SK-N-SH treated with all-trans-retinoic acid at 6 μM for 48 hours (cell line): ENCODE measurements at regions not wholly inside any gene's neighbourhood (a gene's known extent, or its start where the extent isn't known, plus 50 kb on each side); places are given as distances from the start of the nearest gene placed in this dataset.

ENCODE experiments used
- ARNTL ChIP-seq: fragments of 450-650 bp; formaldehyde crosslinking; IDR thresholded peaks from 2 replicates; pipeline ENCODE4 v1.5.0; 2020; ENCODE audit warnings: low read depth, mild to moderate bottlenecking, moderate library complexity, borderline replicate concordance
- BACH2 ChIP-seq: fragments of 250-450 bp; sonication (Bioruptor Pico); IDR thresholded peaks from 2 replicates; pipeline ENCODE4 v1.9.0; 2021; ENCODE audit warnings: mild to moderate bottlenecking, borderline replicate concordance
- CSDC2 ChIP-seq: fragments of 250-450 bp; sonication (Bioruptor Pico); IDR thresholded peaks from 2 replicates; pipeline ENCODE4 v1.5.0; 2020; ENCODE audit warnings: mild to moderate bottlenecking, moderate library complexity
- OSR1 ChIP-seq: fragments of 250-450 bp; sonication (Bioruptor Pico); IDR thresholded peaks from 2 replicates; pipeline ENCODE4 v1.8.0; 2022; ENCODE audit warnings: moderate library complexity, mild to moderate bottlenecking, inconsistent platforms
- RARB ChIP-seq: fragments of 250-450 bp; sonication (Bioruptor Pico); IDR thresholded peaks from 2 replicates; pipeline ENCODE4 v1.8.0; 2021; ENCODE audit warnings: mild to moderate bottlenecking, moderate library complexity
- SNAI2 ChIP-seq: fragments of 250-450 bp; sonication (Bioruptor Pico); IDR thresholded peaks from 2 replicates; pipeline ENCODE4 v1.5.0; 2020; ENCODE audit warnings: mild to moderate bottlenecking, moderate library complexity
- TCF4 ChIP-seq: fragments of 250-450 bp; sonication (Bioruptor Pico); IDR thresholded peaks from 2 replicates; pipeline ENCODE4 v1.8.0; 2021; ENCODE audit warnings: mild to moderate bottlenecking, moderate library complexity, borderline replicate concordance
- TOX ChIP-seq: fragments of 250-450 bp; sonication (Bioruptor Pico); IDR thresholded peaks from 2 replicates; pipeline ENCODE4 v1.8.0; 2021; ENCODE audit warnings: mild to moderate bottlenecking, moderate library complexity, borderline replicate concordance
- TSHZ2 ChIP-seq: fragments of 250-450 bp; sonication (Bioruptor Pico); IDR thresholded peaks from 2 replicates; pipeline ENCODE4 v1.5.0; 2020; ENCODE audit warnings: mild to moderate bottlenecking, moderate library complexity
- ZFP3 ChIP-seq: fragments of 250-450 bp; sonication (Bioruptor Pico); IDR thresholded peaks from 2 replicates; pipeline ENCODE4 v1.5.0; 2020; ENCODE audit warnings: mild to moderate bottlenecking, moderate library complexity
- ZFP30 ChIP-seq: fragments of 450-650 bp; formaldehyde crosslinking; IDR thresholded peaks from 2 replicates; pipeline ENCODE4 v1.5.0; 2022; ENCODE audit warnings: mild to moderate bottlenecking, moderate library complexity
- ZNF8 ChIP-seq: fragments of 450-650 bp; formaldehyde crosslinking; IDR thresholded peaks from 2 replicates; pipeline ENCODE4 v1.5.0; 2020; ENCODE audit warnings: mild to moderate bottlenecking, moderate library complexity
- TF ChIP-seq, protein P1 (sequence below): fragments of 250-450 bp; sonication (Bioruptor Pico); IDR thresholded peaks from 2 replicates; pipeline ENCODE4 v1.8.0; 2020; ENCODE audit warnings: mild to moderate bottlenecking, moderate library complexity, borderline replicate concordance
- TF ChIP-seq, protein P2 (sequence below): fragments of 250-450 bp; sonication (Bioruptor Pico); IDR thresholded peaks from 2 replicates; pipeline ENCODE4 v1.5.1; 2020; ENCODE audit warnings: low read depth, mild to moderate bottlenecking, moderate library complexity

DNA sequence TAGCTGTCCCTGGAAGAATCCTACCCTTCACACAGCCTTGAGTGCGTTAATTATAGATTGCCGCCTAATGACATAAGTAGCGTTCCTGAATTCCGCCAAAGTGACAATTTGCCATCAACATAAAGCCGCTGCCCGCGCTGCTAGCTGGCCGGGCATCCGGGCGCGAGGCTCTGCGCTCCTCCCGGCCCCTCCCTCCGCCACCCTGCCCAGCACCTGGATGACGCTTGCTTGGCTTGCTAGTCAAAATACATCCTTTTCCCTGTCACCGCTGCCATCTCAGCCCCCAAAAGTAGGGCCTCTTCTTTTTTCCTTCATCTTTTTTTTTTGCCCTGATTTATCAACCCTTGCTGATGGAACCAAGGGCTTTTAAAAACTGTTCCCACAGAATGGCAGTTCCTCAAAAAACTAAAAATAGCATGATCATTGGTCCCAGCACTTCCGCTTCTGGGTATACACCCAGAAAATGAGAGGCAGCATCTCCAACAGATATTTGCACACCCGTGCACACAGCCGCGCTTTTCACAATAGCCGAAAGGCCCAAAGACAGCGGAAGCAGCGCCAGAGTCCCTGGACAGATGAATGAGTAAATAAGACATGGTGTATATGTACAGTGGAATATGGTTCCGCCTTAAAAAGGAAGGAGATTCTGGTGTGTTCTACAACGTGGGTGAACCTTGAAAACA lies 235.2 kb downstream of the BCL11B start:
- TF ChIP-seq RARB (no peak), TCF4 (CRISPR knock-in tag) (no peak), SNAI2 (CRISPR knock-in tag) (no peak), OSR1 (CRISPR knock-in tag) (no peak), TOX (CRISPR knock-in tag) (no peak), CSDC2 (CRISPR knock-in tag) (no peak), ZFP3 (CRISPR knock-in tag) (no peak), ARNTL (CRISPR knock-in tag) (no peak), TSHZ2 (CRISPR knock-in tag) (no peak), ZFP30 (CRISPR knock-in tag) (no peak), BACH2 (CRISPR knock-in tag) (no peak), ZNF8 (CRISPR knock-in tag) (no peak)
- TF ChIP-seq, protein P1, sequence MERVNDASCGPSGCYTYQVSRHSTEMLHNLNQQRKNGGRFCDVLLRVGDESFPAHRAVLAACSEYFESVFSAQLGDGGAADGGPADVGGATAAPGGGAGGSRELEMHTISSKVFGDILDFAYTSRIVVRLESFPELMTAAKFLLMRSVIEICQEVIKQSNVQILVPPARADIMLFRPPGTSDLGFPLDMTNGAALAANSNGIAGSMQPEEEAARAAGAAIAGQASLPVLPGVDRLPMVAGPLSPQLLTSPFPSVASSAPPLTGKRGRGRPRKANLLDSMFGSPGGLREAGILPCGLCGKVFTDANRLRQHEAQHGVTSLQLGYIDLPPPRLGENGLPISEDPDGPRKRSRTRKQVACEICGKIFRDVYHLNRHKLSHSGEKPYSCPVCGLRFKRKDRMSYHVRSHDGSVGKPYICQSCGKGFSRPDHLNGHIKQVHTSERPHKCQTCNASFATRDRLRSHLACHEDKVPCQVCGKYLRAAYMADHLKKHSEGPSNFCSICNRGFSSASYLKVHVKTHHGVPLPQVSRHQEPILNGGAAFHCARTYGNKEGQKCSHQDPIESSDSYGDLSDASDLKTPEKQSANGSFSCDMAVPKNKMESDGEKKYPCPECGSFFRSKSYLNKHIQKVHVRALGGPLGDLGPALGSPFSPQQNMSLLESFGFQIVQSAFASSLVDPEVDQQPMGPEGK: no peak
- TF ChIP-seq, protein P2, sequence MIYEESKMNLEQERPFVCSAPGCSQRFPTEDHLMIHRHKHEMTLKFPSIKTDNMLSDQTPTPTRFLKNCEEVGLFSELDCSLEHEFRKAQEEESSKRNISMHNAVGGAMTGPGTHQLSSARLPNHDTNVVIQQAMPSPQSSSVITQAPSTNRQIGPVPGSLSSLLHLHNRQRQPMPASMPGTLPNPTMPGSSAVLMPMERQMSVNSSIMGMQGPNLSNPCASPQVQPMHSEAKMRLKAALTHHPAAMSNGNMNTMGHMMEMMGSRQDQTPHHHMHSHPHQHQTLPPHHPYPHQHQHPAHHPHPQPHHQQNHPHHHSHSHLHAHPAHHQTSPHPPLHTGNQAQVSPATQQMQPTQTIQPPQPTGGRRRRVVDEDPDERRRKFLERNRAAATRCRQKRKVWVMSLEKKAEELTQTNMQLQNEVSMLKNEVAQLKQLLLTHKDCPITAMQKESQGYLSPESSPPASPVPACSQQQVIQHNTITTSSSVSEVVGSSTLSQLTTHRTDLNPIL (CRISPR knock-in tag): no peak
